ENCODE measurements at regions not wholly inside any gene's neighbourhood (a gene's known extent, or its start where the extent isn't known, plus 50 kb on each side); places are given as distances from the start of the nearest gene placed in this dataset.
"Not testable (repeated sequence)": the region's sequence is repeated elsewhere in the genome, so short reads cannot be mapped to it uniquely, and the experiment has no call there.

- no peak for DNase-seq (ENCODE audit: low read depth)
Observed at GRCh38 chr6:103036846-103037245, 1643.3 kb downstream of the GRIK2 start.

- DNase-seq (ENCODE audit: low read depth) = no peak
Observed at GRCh38 chr6:103027271-103027931, 1633.9 kb downstream of the GRIK2 start.

- no peak for DNase-seq (ENCODE audit: low read depth)
Observed at GRCh38 chr6:103018426-103018825, 1624.9 kb downstream of the GRIK2 start.

- DNase-seq (ENCODE audit: low read depth) = no peak
Observed at GRCh38 chr6:103017878-103018277, 1624.4 kb downstream of the GRIK2 start.

- no peak for DNase-seq (ENCODE audit: low read depth)
Observed at GRCh38 chr6:103011605-103012004, 1618.1 kb downstream of the GRIK2 start.

GRCh38 chr6:103002282-103002681 lies 1608.8 kb downstream of the GRIK2 start:
- no peak for DNase-seq (ENCODE audit: low read depth)

- no peak for DNase-seq (ENCODE audit: low read depth)
Observed at GRCh38 chr6:103001724-103002123, 1608.2 kb downstream of the GRIK2 start.

GRCh38 chr6:103000688-103001087 lies 1607.2 kb downstream of the GRIK2 start:
- DNase-seq (ENCODE audit: low read depth) = no peak

GRCh38 chr6:102995491-102995890 lies 1602.0 kb downstream of the GRIK2 start:
- DNase-seq (ENCODE audit: low read depth) = no peak

- DNase-seq (ENCODE audit: low read depth) = no peak
Observed at GRCh38 chr6:102994866-102995265, 1601.4 kb downstream of the GRIK2 start.

GRCh38 chr6:102986086-102986485 lies 1592.6 kb downstream of the GRIK2 start:
- no peak for DNase-seq (ENCODE audit: low read depth)

GRCh38 chr6:102984357-102984756 lies 1590.8 kb downstream of the GRIK2 start:
- DNase-seq (ENCODE audit: low read depth) = no peak

- DNase-seq (ENCODE audit: low read depth) = no peak
Observed at GRCh38 chr6:102981490-102982015, 1588.0 kb downstream of the GRIK2 start.

GRCh38 chr6:102980951-102981350 lies 1587.4 kb downstream of the GRIK2 start:
- no peak for DNase-seq (ENCODE audit: low read depth)

GRCh38 chr6:102961902-102962301 lies 1568.4 kb downstream of the GRIK2 start:
- DNase-seq (ENCODE audit: low read depth) = no peak

- DNase-seq (ENCODE audit: low read depth) = no peak
Observed at GRCh38 chr6:102950967-102951366, 1557.5 kb downstream of the GRIK2 start.

GRCh38 chr6:102944475-102944874 lies 1551.0 kb downstream of the GRIK2 start:
- DNase-seq (ENCODE audit: low read depth) = no peak

GRCh38 chr6:102942206-102942605 lies 1548.7 kb downstream of the GRIK2 start:
- DNase-seq (ENCODE audit: low read depth) = no peak

GRCh38 chr6:102936959-102937358 lies 1543.5 kb downstream of the GRIK2 start:
- DNase-seq (ENCODE audit: low read depth) = no peak

- no peak for DNase-seq (ENCODE audit: low read depth)
Observed at GRCh38 chr6:102928109-102928508, 1534.6 kb downstream of the GRIK2 start.

- DNase-seq (ENCODE audit: low read depth) = no peak
Observed at GRCh38 chr6:102918161-102918560, 1524.7 kb downstream of the GRIK2 start.

- no peak for DNase-seq (ENCODE audit: low read depth)
Observed at GRCh38 chr6:102911571-102911970, 1518.1 kb downstream of the GRIK2 start.

GRCh38 chr6:102910701-102911139 lies 1517.2 kb downstream of the GRIK2 start:
- DNase-seq (ENCODE audit: low read depth) = not testable (repeated sequence)

GRCh38 chr6:102907181-102907580 lies 1513.7 kb downstream of the GRIK2 start:
- no peak for DNase-seq (ENCODE audit: low read depth)
